ENCODE measurements at regions not wholly inside any gene's neighbourhood (a gene's known extent, or its start where the extent isn't known, plus 50 kb on each side); places are given as distances from the start of the nearest gene placed in this dataset.

GRCh38 chr12:126891789-126892188 lies 1375.2 kb upstream of the TMEM132C start:
- TF ChIP-seq EZH2phosphoT487 (IDR thresholded peaks at IDR 0.05; ENCODE audit: borderline replicate concordance, low read depth, low read length) (no peak), CTCF (conservative IDR thresholded peaks at IDR 0.05; ENCODE audit: low read length) (no peak)
